Testis (tissue), 2 donors: ENCODE measurements at regions not wholly inside any gene's neighbourhood (a gene's known extent, or its start where the extent isn't known, plus 50 kb on each side); places are given as distances from the start of the nearest gene placed in this dataset.

ENCODE experiments used
- CTCF ChIP-seq, 3 experiments: fragments of 450-650 bp in 2 of 3; fragments of 200-600 bp in 1 of 3; sonication (generic) in 1 of 3; IDR thresholded peaks; one replicate each; pipeline ENCODE4 v1.5.1; 2016 to 2019; ENCODE audit warnings: antibody characterized with exemption in 3 of 3, mild to moderate bottlenecking in 2 of 3, moderate library complexity in 1 of 3
- POLR2A ChIP-seq: fragments of 450-650 bp; IDR thresholded peaks from one replicate; pipeline ENCODE4 v1.6.1; 2017; ENCODE audit warnings: antibody characterized with exemption, mild to moderate bottlenecking, moderate library complexity

GRCh38 chr22:48736593-48737460 is 1090.8 kb downstream of the BRD1 start:
- TF ChIP-seq CTCF (IDR thresholded peaks at IDR 0.05) (no peak), POLR2A (no peak)
